Breast epithelium (tissue), 3 donors: ENCODE measurements at regions not wholly inside any gene's neighbourhood (a gene's known extent, or its start where the extent isn't known, plus 50 kb on each side); places are given as distances from the start of the nearest gene placed in this dataset.

Experiments used
- CTCF ChIP-seq, 3 donors: fragments of 450-650 bp; IDR thresholded peaks; one replicate each; pipeline ENCODE4 v1.5.1; 2016 to 2017; ENCODE audit warnings: antibody characterized with exemption in 3 of 3, mild to moderate bottlenecking in 3 of 3, moderate library complexity in 3 of 3
- POLR2A ChIP-seq: fragments of 450-650 bp; IDR thresholded peaks from one replicate; pipeline ENCODE4 v1.6.1; 2016; ENCODE audit warnings: antibody characterized with exemption, mild to moderate bottlenecking, moderate library complexity
- POLR2AphosphoS5 ChIP-seq, 3 donors: sonication (generic); formaldehyde crosslinking; IDR thresholded peaks; one replicate each; pipeline ENCODE4 v1.6.1; 2017; ENCODE audit warnings: antibody characterized with exemption in 3 of 3

DNA sequence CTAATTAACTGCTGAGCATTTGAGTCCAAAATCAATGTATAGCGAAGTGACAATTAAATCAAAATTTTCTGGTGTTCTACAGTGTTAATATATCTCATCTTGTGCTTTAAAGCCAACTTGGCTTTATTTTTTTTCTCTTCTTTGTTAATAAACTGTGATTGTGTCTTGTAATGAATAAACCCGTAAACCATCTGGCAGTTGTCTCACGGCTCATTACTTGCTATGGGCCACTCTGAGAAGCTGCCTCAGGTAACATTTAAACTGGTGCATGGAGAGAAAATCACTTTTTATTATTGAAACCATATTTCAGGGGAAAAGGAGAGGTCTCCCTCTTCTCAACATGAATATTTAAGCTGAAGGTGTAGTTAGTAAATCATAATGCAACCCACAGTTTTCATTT, 694.0 kb downstream of the KCTD8 start:
- TF ChIP-seq POLR2A (no peak), CTCF (IDR thresholded peaks at IDR 0.05) (no peak), POLR2AphosphoS5 (IDR thresholded peaks at IDR 0.05) (no peak)
